Left ventricle myocardium superior (tissue), 1 donor: ENCODE measurements at regions not wholly inside any gene's neighbourhood (a gene's known extent, or its start where the extent isn't known, plus 50 kb on each side); places are given as distances from the start of the nearest gene placed in this dataset.
A peak's percentile ranks its signal among the peaks of the same experiment; 100 is the strongest.

Experiments
- ATAC-seq: fragments of 200-7000 bp; cut with Tn5 transposase; one replicate; pipeline ENCODE4 v1.9.1; 2020; ENCODE audit warnings: mild to moderate bottlenecking, moderate library complexity
- DNase-seq: peaks from one replicate; pipeline ENCODE4 v3.0.0-alpha.2; 2020
- intact Hi-C: fragments of 100-400 bp; cut with micrococcal nuclease; formaldehyde crosslinking; loops from one replicate; pipeline ENCODE4 v1.11.0; 2022
- donor health status: DM: no; HTN: yes; CAD: no; lungs with severe emphysema.

- intact Hi-C loops, result no loop called here
- ATAC-seq (peak; percentile 15), DNase-seq (no peak)
These were observed 148.7 kb upstream of the SLC1A4 start for GRCh38 chr2:64840426-64840881.

DNA sequence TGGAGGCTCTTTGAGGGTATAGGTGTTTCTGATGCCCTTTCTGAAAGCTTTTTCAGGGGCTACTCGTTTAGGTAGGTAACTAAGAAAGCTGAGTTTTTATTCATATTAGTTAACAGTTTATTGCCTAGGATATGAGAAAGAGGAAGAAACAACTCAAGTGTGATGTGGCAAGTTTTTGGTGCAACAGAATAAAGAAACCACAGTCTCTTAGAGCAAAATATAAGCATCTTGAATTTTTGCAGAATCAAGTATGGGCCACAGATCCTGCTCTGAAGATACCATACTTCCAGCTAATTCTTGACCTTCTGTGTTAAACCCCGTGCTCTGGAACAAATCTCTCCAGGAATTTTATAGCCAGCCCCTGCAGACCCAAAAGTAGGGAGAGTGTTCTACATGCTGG, 147.7 kb upstream of the SLC1A4 start:
- ATAC-seq (no peak), DNase-seq (no peak)
- intact Hi-C loops, result no loop called here

- intact Hi-C loops, result no loop called here
- no peak for DNase-seq
- ATAC-seq, result no peak
These were observed 147.2 kb upstream of the SLC1A4 start for GRCh38 chr2:64842030-64842429.

DNA sequence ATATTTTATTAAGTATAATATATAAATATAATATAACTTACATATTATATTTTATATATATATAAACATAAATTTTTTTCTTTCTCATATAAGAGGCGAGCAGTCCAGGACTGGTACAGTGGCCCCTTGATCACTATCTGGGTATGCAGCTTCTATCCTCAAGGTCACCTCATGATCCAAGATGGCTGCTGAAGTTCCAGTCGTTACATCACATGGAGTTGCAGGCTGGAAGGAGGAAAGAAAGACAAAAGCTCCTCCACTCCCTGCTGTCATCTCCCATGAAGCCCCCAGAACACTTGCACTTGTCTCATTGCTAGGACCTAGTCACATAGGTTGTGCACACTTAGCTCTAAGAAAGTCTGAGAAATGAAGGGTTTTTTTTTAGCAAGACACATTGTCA, 145.1 kb upstream of the SLC1A4 start:
- DNase-seq (no peak), ATAC-seq (no peak)
- intact Hi-C loops, result no loop called here

DNA sequence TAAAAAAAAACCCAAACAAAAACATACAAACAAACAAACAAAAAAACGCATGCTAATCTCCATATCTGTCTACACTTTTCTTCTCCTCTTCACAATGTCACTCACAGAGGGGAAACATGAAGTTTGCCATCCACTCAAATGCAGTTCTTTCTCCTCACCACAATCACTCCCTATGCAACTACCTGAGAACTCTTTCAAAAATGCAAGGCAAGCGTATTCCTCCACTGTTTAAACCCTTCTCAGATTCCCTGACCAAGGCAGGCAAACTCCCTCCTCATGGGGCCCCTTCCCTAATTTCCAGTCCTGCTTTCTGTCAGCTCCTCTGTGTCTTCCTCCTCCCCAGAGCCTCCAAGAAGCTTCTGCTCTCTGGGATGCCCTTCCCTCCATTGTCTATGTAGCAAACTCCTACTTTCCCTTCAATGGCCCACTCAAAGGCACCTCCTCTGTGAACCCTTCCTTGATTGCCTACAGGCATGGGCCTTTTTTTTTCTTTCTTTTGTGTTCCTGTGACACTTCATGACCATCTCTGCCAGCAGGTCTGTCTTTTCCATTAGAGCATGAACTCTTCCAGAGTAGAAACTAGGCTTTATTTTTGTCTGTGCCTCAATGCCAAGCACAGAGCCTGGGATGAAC, 143.8 kb upstream of the SLC1A4 start:
- ATAC-seq (no peak), DNase-seq (no peak)
- intact Hi-C loops, result no loop called here

- ATAC-seq (peak; percentile 41), DNase-seq (no peak)
- intact Hi-C loops, result no loop called here
These were observed 143.0 kb upstream of the SLC1A4 start for GRCh38 chr2:64846177-64846576.

- intact Hi-C loops, result no loop called here
- ATAC-seq, result no peak
- no peak for DNase-seq
These were observed 141.3 kb upstream of the SLC1A4 start for GRCh38 chr2:64847930-64848329.

GRCh38 chr2:64848363-64848762, 140.8 kb upstream of the SLC1A4 start:
- DNase-seq (no peak), ATAC-seq (no peak)
- intact Hi-C loops, result no loop called here

DNA sequence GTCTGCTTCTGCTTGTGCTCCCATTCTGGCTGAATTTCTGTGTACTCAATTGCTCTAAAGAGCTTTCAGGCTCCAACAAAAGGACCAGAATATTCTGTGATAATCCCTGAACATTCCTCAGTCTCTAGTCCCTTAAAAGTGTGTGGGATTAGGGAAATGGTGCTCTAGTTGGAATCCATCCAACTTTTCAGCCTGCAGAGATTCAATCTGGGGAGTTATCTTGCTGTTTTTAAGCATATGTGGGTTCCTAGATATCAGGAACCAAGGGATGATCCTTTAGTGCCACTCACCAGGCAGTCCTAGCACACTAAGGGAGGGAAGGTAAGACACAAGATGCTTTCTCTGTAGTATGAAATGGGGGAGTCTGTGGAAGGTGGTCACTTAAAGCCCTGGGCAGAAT, 140.3 kb upstream of the SLC1A4 start:
- ATAC-seq, result no peak
- intact Hi-C loops, result no loop called here
- DNase-seq, result no peak

DNA sequence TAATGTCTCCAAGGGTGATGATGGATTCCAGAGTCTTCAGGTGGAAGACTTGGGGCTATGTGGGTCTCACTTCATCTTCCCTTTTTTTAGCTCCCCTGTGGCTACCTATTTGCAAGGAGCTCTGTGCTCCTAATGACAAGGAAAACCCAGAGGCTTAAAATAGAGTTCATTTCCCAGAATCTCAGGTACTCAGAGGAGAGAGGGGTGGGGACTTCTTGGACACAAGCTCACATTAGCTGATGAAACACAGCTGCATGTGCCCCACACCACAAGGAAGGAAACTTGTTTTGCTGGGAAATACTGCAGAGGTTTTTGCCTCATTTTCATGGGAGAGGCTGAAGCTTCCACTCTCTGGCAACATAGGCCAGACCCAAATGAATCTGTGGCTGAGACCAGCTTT, 138.6 kb upstream of the SLC1A4 start:
- intact Hi-C loops, result loop anchor here (10.0 kb wide), 1 partner anchor 86 kb away; no protein-coding TSS in a partner anchor
- no peak for ATAC-seq

GRCh38 chr2:64852771-64853241, 136.4 kb upstream of the SLC1A4 start:
- intact Hi-C loops, result loop anchor here (10.0 kb wide), 1 partner anchor 88 kb away; no protein-coding TSS in a partner anchor
- DNase-seq (no peak), ATAC-seq (peak; percentile 50)

More for the DNA sequence above, 138.6 kb upstream of the SLC1A4 start:
- no peak for DNase-seq

DNA sequence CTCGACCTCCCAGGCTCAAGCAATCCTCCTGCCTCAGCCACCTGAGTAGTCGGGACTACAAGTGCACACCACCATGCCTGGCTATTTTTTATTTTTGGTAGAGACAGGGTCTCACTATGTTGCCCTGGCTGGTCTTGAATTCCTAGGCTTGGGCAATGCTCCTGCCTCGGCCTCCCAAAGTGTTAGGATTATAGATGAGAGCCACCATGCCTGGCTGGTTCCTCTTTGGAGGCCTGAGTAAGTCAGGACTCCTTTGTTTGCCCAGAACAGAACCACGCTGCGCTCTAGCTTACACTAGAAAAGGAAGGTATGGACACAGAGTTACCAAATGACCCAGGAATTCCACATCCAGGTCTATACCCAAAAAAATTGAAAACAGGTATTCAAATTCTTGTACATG, 135.9 kb upstream of the SLC1A4 start:
- ATAC-seq (no peak), DNase-seq (no peak)
- intact Hi-C loops, result loop anchor here (10.0 kb wide), 1 partner anchor 89 kb away; no protein-coding TSS in a partner anchor

GRCh38 chr2:64853894-64854293, 135.3 kb upstream of the SLC1A4 start:
- intact Hi-C loops, result loop anchor here (10.0 kb wide), 1 partner anchor 89 kb away; no protein-coding TSS in a partner anchor
- DNase-seq (no peak), ATAC-seq (no peak)

DNA sequence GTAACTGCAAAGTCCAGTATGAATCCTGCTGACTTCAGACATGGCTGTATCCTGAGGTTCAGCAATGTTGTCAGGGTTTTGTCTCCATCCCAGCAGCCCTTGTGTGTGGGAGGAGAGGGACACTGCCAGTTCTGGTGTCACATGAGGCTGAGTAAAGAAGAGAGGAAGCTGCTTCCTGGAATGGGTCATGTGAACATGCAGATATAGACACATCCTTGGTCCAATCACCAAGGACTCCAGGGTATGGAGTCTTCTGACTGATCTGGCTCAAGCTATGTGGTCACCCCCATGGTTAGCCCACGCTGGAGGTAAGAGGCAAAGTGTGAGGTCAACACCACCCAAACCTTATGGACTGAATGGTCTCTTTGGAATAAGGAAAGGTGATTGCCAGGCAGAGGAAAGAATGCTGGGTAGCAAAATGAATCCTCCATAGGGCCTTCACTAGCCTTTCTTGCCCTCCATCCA, 134.4 kb upstream of the SLC1A4 start:
- DNase-seq (no peak), ATAC-seq (peak; percentile 6)
- intact Hi-C loops, result loop anchor here (10.0 kb wide), 1 partner anchor 90 kb away; no protein-coding TSS in a partner anchor

- DNase-seq (peak; percentile 65), ATAC-seq (peak; percentile 31)
- intact Hi-C loops, result loop anchor here (10.0 kb wide), 1 partner anchor 93 kb away; no protein-coding TSS in a partner anchor
These were observed 131.4 kb upstream of the SLC1A4 start for GRCh38 chr2:64857581-64858471.

GRCh38 chr2:64858541-64859311, 130.5 kb upstream of the SLC1A4 start:
- intact Hi-C loops, result loop anchor here (10.0 kb wide), 1 partner anchor 94 kb away; no protein-coding TSS in a partner anchor
- ATAC-seq, result no peak
- DNase-seq, result peak; percentile 31

GRCh38 chr2:64859312-64860212, 129.6 kb upstream of the SLC1A4 start:
- DNase-seq, result peak; percentile 92
- ATAC-seq, result peak; percentile 90
- intact Hi-C loops, result loop anchor here (10.0 kb wide), 1 partner anchor 95 kb away; no protein-coding TSS in a partner anchor

- ATAC-seq (no peak), DNase-seq (no peak)
- intact Hi-C loops, result no loop called here
These were observed 128.8 kb upstream of the SLC1A4 start for GRCh38 chr2:64860276-64860885.
